ENCODE measurements at regions not wholly inside any gene's neighbourhood (a gene's known extent, or its start where the extent isn't known, plus 50 kb on each side); places are given as distances from the start of the nearest gene placed in this dataset.

- no peak for FAIRE-seq
- CTCF ChIA-PET (ENCODE audit: partially characterized antibody) = interaction anchor here (1.3 kb wide), 1 partner anchor 42 kb away, joined by 3 read pairs; no protein-coding TSS in a partner anchor
- no peak overlapping the region for H2BK15ac ChIP-seq (ENCODE audit: low read length)
Observed at GRCh38 chr2:234711308-234711707, 214.4 kb upstream of the ARL4C start.

More at GRCh38 chr2:234711308-234711707, 214.4 kb upstream of the ARL4C start:
- H3K56ac ChIP-seq (replicated peaks; ENCODE audit: insufficient read length, low read depth, low read length) = no peak overlapping the region
- no peak overlapping the region for H3K23ac ChIP-seq (ENCODE audit: insufficient read length)
- H2BK20ac ChIP-seq (ENCODE audit: low read length) = no peak overlapping the region
- H3K9me3 ChIP-seq (ENCODE audit: insufficient read depth in 2 of 2, low read depth in 1 of 2, low read length in 1 of 2) = no peaks in the 10 kb centered on the region
- 90% methylated on average over 2 of the region's 2 CpGs; no CpG with 5 or more reads in 1 of the 2 experiments for WGBS, 2 experiments (ENCODE audit: extremely low coverage in 1 of 2, insufficient coverage in 1 of 2, insufficient read length in 1 of 2, insufficient replicate concordance in 2 of 2, low coverage in 1 of 2, low lambda C conversion rate in 2 of 2, missing lambda C conversion rate in 1 of 2)
- no peak overlapping the region for H3K4me3 ChIP-seq (ENCODE audit: extremely low read depth in 1 of 4, insufficient read depth in 2 of 4, low read depth in 3 of 4, low read length in 4 of 4)
- H3K4me2 ChIP-seq (ENCODE audit: insufficient read depth in 1 of 2, low read depth in 2 of 2, low read length in 2 of 2) = no peak overlapping the region
- H3K36me3 ChIP-seq (ENCODE audit: control insufficient read depth in 2 of 4, insufficient read depth in 4 of 4, low read length in 3 of 4) = no peaks in the 10 kb centered on the region
- H2BK120ac ChIP-seq (replicated peaks; ENCODE audit: low read depth, low read length) = no peak overlapping the region
- no peak overlapping the region for H4K8ac ChIP-seq (ENCODE audit: extremely low read depth, insufficient read depth, low read length)
- H3K27me3 ChIP-seq (replicated peaks in 1 of 4; ENCODE audit: control insufficient read depth in 3 of 4, extremely low read depth in 1 of 4, insufficient read depth in 3 of 4, low read length in 3 of 4) = peaks cover 0 to 20% (median 11%) of the 10 kb centered on the region in 4 experiments; a peak in 4 of 7 replicates
- no peak overlapping the region for H2AFZ ChIP-seq (ENCODE audit: low read length)
- H3K23me2 ChIP-seq (ENCODE audit: low read depth, low read length) = no peaks in the 10 kb centered on the region
- no peak overlapping the region for H3K9ac ChIP-seq (replicated peaks in 1 of 4; ENCODE audit: extremely low read depth in 1 of 4, low read depth in 3 of 4, low read length in 3 of 4)
- TF ChIP-seq MAFK (IDR thresholded peaks at IDR 0.05; ENCODE audit: low read depth, low read length) (peak; percentile 60; the same call in 1 of the 2 replicates), POLR2AphosphoS5 (IDR thresholded peaks at IDR 0.05; ENCODE audit: low read depth, low read length) (no peak)
- H3K18ac ChIP-seq (ENCODE audit: extremely low read depth, low read length) = no peak overlapping the region
- no peaks in the 10 kb centered on the region for H3K79me1 ChIP-seq (ENCODE audit: low read depth, low read length)
- no peaks in the 10 kb centered on the region for H3K79me2 ChIP-seq (ENCODE audit: control insufficient read depth in 1 of 2, insufficient read depth in 2 of 2, low read length in 2 of 2)
- no peak overlapping the region for H3K4ac ChIP-seq (replicated peaks; ENCODE audit: insufficient read length, low read depth, low read length)
- no peak overlapping the region for H2BK12ac ChIP-seq (ENCODE audit: low read depth, low read length)
- H2BK5ac ChIP-seq (ENCODE audit: low read depth, low read length) = no peak overlapping the region
- POLR2A ChIA-PET (ENCODE audit: partially characterized antibody) = no interaction called here
- H4K5ac ChIP-seq (ENCODE audit: insufficient read length, low read depth, low read length) = no peak overlapping the region
- H3K27ac ChIP-seq (ENCODE audit: low read depth, low read length) = no peak overlapping the region
- H3K14ac ChIP-seq (ENCODE audit: insufficient read length) = no peak overlapping the region
- DNase-seq (ENCODE audit: low read depth in 1 of 2, low spot score in 2 of 2) = no peak
- peaks cover 5 to 29% (median 18%) of the 10 kb centered on the region in 4 experiments for H3K4me1 ChIP-seq (replicated peaks in 1 of 4; ENCODE audit: control insufficient read depth in 3 of 4, insufficient read depth in 4 of 4, low read length in 3 of 4)
- no peaks in the 10 kb centered on the region for H4K20me1 ChIP-seq (replicated peaks in 1 of 2; ENCODE audit: control insufficient read depth in 1 of 2, insufficient read depth in 2 of 2, low read length in 2 of 2)
- no peak overlapping the region for H4K91ac ChIP-seq (replicated peaks; ENCODE audit: insufficient read length, low read length)
- H2AK5ac ChIP-seq (ENCODE audit: low read depth, low read length) = no peak overlapping the region
